ENCODE measurements at regions not wholly inside any gene's neighbourhood (a gene's known extent, or its start where the extent isn't known, plus 50 kb on each side); places are given as distances from the start of the nearest gene placed in this dataset.

DNA sequence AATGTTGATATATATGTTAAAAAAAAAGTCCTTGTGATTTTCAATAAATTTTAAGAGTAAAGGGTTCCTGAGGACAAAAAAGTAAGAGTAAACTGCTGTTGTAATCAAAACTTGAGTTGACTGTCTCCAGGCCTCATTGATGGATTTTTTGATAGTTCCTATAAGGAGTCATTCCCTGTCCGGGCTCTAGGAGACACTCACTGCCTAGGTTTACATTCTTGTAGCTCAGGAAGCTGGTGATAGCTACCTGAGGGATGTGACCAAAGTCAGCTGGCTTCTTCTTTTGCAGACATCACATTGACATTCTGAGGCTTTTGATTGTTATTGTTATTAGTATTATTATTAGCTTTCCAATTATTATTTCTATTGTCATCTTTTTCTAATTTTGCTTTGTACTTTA, 116.5 kb upstream of the FBXL7 start:
- TF ChIP-seq CTCF (IDR thresholded peaks at IDR 0.05) (peak; percentile 36 to 60 (median 54)), EP300 (IDR thresholded peaks at IDR 0.05) (no peak), POLR2A (IDR thresholded peaks at IDR 0.05) (no peak), POLR2AphosphoS5 (IDR thresholded peaks at IDR 0.05) (no peak)
